Keratinocyte (primary cell): ENCODE measurements at regions not wholly inside any gene's neighbourhood (a gene's known extent, or its start where the extent isn't known, plus 50 kb on each side); places are given as distances from the start of the nearest gene placed in this dataset.

Source experiments
- CTCF ChIP-seq, 3 experiments: IDR thresholded peaks in 1 of 3; conservative IDR thresholded peaks in 1 of 3; optimal IDR thresholded peaks in 1 of 3; 2 replicates in 2 of 3; 3 replicates in 1 of 3; pipeline versions ENCODE3 to v1.5.1; 2011; ENCODE audit warnings: low read length in 3 of 3, mild to moderate bottlenecking in 3 of 3, moderate library complexity in 2 of 3, control low read depth in 1 of 3, inconsistent platforms in 1 of 3; ENCODE audit not compliant: insufficient read depth in 2 of 3; ENCODE audit errors: extremely low read depth in 1 of 3
- EZH2 ChIP-seq: IDR thresholded peaks from one replicate; pipeline ENCODE4 v1.6.1; 2012; ENCODE audit warnings: inconsistent platforms, mild to moderate bottlenecking, low read length, moderate library complexity

DNA sequence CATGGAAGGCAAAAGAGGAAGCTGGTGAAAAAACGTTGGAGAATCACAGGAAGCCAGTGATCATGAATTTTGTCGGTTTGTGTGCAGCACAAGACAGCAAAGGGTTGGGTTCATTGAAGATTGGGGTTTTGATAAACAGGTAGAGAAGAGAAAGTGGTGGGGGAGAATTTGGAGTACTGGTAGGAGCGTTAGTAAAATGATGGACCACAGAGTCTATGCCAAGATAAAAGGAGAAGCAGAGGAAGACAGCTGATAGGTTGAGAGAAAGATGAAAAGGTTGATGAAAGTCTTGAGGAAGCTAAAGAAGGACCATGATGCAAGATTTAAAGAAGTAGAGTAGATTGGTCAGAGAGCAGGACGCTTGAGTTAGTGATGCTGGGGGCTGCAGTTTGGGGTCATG, 156.8 kb upstream of the POU3F1 start:
- TF ChIP-seq CTCF (optimal IDR thresholded peaks at IDR 0.05 in 1 of 3, IDR thresholded peaks at IDR 0.05 in 1 of 3, conservative IDR thresholded peaks at IDR 0.05 in 1 of 3; ENCODE audit: extremely low read depth in 1 of 3, insufficient read depth in 2 of 3, low read length in 3 of 3) (no peak), EZH2 (no peak)
